ENCODE measurements at regions not wholly inside any gene's neighbourhood (a gene's known extent, or its start where the extent isn't known, plus 50 kb on each side); places are given as distances from the start of the nearest gene placed in this dataset.

- H3K4me3 ChIP-seq (ENCODE audit: low read depth, low read length) = no peak overlapping the region
- no peak for TF ChIP-seq CTCF (conservative IDR thresholded peaks at IDR 0.05; ENCODE audit: low read depth, low read length)
- DNase-seq (ENCODE audit: low read depth) = no peak
These were observed 1036.0 kb downstream of the AMY1C start for GRCh38 chr1:104785575-104786187.

DNA sequence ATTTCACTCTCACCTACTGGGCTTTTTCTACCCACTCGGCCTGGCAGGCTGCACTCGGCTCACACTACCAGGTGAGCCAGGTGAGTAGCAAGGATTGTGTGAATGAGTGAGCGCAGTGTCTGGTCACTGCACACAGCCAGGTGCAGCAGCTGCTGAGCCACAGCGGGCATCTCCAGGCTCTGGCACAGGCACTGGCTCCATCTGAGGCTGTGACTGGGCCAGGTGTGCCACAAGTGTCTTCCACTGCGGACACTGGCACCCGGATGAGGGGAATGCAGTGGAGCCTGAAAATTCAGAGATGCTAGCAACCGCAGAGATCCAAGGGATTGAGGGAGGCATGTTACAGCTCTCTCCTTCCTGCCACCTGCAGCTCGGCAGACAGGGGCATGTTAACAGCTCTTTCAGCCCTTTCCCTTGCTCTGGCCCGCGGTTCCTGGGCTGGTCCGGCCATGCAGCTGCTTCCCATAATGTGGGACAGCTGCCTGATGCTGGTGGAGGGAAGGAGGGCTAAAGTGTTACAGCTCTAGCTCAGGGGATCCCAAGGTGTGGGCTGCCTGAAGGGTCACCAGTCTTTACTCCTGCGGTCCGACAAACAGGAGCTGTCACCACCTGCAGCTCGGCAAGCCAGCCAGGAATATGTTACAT is 1038.3 kb downstream of the AMY1C start:
- no peak overlapping the region for H3K4me3 ChIP-seq (ENCODE audit: low read depth, low read length)
- DNase-seq (ENCODE audit: low read depth) = no peak
- no peak for TF ChIP-seq CTCF (conservative IDR thresholded peaks at IDR 0.05; ENCODE audit: low read depth, low read length)

DNA sequence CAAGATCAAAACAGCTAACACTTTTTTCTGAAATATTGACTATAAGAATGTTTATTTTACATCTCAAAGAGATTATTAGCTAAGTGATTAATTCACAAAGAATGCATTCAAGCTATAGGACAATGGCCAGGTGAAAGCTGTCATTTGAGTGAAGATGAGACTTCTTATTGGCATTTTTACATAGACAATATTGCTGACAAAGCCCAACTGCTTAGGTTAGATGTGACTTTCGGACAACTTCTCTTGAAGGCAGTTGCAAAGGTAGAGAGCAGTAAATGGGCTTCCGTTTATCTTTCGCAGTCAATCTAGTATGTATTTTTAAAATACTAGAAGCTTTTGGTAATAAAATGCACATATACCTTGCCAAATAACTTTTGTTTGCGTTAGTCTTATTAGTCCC is 1041.3 kb downstream of the AMY1C start:
- no peak overlapping the region for H3K4me3 ChIP-seq (ENCODE audit: low read depth, low read length)
- no peak for TF ChIP-seq CTCF (conservative IDR thresholded peaks at IDR 0.05; ENCODE audit: low read depth, low read length)
- no peak for DNase-seq (ENCODE audit: low read depth)

GRCh38 chr1:104794035-104794434 is 1044.3 kb downstream of the AMY1C start:
- DNase-seq (ENCODE audit: low read depth) = no peak
- H3K4me3 ChIP-seq (ENCODE audit: low read depth, low read length) = no peak overlapping the region
- no peak for TF ChIP-seq CTCF (conservative IDR thresholded peaks at IDR 0.05; ENCODE audit: low read depth, low read length)

- TF ChIP-seq CTCF (conservative IDR thresholded peaks at IDR 0.05; ENCODE audit: low read depth, low read length) = no peak
- no peak overlapping the region for H3K4me3 ChIP-seq (ENCODE audit: low read depth, low read length)
- DNase-seq (ENCODE audit: low read depth) = no peak
These were observed 1046.2 kb downstream of the AMY1C start for GRCh38 chr1:104795931-104796330.

- DNase-seq (ENCODE audit: low read depth) = no peak
- H3K4me3 ChIP-seq (ENCODE audit: low read depth, low read length) = no peak overlapping the region
- TF ChIP-seq CTCF (conservative IDR thresholded peaks at IDR 0.05; ENCODE audit: low read depth, low read length) = no peak
These were observed 1048.3 kb downstream of the AMY1C start for GRCh38 chr1:104797982-104798381.

- H3K4me3 ChIP-seq (ENCODE audit: low read depth, low read length) = no peak overlapping the region
- DNase-seq (ENCODE audit: low read depth) = no peak
- TF ChIP-seq CTCF (conservative IDR thresholded peaks at IDR 0.05; ENCODE audit: low read depth, low read length) = no peak
These were observed 1051.6 kb downstream of the AMY1C start for GRCh38 chr1:104801344-104801743.

Measured in choroid plexus epithelial cell (primary cell).